Glomerular visceral epithelial cell (primary cell): ENCODE measurements at regions not wholly inside any gene's neighbourhood (a gene's known extent, or its start where the extent isn't known, plus 50 kb on each side); places are given as distances from the start of the nearest gene placed in this dataset.
"Not testable (repeated sequence)": the region's sequence is repeated elsewhere in the genome, so short reads cannot be mapped to it uniquely, and the experiment has no call there.

ENCODE experiments used
- DNase-seq: peaks from one replicate; pipeline ENCODE4 v3.0.0-alpha.2; 2016; ENCODE audit errors: extremely low spot score

GRCh38 chr10:31187607-31188210 is 131.3 kb upstream of the ZEB1 start:
- DNase-seq: no peak

DNA sequence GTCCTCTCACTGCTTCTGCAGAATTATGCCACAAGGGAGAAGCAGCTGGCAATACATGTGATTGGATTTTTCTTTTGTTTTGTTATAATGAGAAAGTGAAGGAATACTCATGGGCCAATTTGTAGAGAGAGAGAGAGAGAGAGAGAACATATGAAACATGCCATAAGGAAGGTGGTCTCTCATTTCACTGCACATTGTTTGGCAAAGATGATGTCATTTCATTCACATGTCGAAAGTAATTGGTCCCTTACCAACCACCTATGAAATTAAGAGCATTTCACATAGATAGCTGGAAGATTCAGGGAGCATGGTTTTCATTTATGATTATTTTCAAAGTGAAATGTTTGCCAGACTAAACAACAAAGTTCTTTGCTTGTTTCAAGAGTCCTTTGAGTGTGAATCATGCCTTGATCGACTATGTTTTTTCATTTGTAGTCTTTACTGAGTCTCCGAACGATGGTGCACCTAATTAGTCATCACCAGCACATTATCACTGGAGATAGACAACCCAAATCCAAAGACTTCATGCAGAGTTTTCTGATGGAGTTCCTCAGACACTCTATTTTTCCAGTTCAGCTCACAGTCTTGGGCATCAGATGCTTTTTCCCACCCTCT is 130.1 kb upstream of the ZEB1 start:
- DNase-seq: no peak

- DNase-seq: no peak
Observed at GRCh38 chr10:31190488-31190887, 128.5 kb upstream of the ZEB1 start.

GRCh38 chr10:31192475-31192874 is 126.5 kb upstream of the ZEB1 start:
- DNase-seq: no peak

GRCh38 chr10:31194986-31195385 is 124.0 kb upstream of the ZEB1 start:
- DNase-seq: no peak

DNA sequence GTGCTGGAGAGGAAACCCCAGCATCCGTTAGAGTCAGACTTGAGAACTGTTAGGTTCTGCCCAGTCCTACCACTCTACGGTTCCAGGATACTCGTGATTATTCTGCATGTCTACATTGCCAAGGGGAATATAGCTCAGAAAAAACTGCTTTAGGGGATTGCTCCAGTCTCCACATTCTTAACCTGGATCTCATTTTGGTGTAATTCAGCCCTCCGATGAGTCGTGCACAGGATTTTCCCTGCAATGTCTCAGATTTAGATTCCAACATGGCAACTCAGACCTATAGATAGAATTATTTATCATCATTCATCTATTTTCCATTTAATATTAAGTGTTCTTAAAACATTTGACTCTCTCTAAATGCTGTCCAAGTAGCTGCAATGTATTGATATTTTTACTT is 121.1 kb upstream of the ZEB1 start:
- no peak for DNase-seq

DNA sequence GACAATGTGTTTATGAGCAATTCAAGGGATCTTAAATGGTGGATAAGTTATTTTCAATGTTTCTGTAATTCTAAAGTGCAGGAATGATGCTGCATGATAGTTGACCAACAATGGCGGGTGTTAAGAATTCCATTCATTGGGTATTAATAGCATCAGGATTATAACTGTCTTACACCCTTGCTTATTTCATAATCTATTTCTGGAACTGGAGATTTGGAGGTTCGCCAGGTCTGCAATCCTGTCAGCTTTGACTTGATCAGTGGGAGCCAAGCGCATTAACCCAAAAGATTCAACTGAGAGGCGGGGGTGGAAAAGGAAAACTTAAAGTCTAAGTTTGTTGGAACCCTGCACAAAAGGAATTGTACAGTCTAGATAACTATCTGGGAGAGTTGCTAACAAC is 114.9 kb upstream of the ZEB1 start:
- DNase-seq: no peak

- no peak for DNase-seq
Observed at GRCh38 chr10:31207636-31208035, 111.4 kb upstream of the ZEB1 start.

DNA sequence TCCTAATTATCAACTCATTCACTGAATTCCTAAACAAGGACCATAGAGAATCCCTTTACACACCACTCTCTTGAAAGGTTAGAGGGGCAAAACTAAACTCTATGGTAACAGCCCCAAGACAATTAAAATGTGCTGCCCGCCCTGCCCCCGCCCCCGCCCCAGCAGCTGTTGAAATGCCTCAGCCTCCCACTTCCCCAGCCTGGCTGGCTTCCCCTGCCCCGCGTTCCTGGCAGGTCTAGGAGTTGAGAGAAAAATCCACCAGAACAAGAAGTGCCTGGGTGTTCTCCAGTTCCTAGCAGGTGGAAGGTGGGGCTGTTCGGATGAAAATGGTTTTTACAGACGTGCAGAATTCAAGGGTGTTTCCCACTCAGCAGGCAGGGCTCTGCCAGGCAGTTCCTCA is 109.5 kb upstream of the ZEB1 start:
- no peak for DNase-seq

- DNase-seq: no peak
Observed at GRCh38 chr10:31210190-31210589, 108.8 kb upstream of the ZEB1 start.

- no peak for DNase-seq
Observed at GRCh38 chr10:31213959-31214358, 105.1 kb upstream of the ZEB1 start.

DNA sequence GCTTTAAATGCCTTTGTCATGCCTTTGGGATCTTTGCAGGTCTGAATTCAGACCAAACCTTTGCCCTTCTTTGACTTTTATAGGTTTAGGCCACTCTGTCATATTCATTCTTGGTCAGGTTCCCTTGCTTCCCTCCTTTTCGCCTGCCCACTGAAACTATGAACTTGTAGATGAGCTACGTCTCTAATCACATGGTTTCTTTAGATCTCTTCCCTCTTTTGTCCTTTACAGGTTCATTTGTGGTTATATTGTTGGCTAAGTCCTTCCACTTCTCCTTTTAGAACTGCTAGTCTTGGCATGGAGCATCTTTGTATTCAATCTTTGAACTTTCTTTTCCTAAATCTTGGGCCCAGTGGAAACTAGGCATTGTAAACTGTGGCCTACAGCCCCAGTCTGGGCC is 104.0 kb upstream of the ZEB1 start:
- DNase-seq: no peak

- DNase-seq: no peak
Observed at GRCh38 chr10:31219306-31219705, 99.7 kb upstream of the ZEB1 start.

GRCh38 chr10:31228780-31229179 is 90.2 kb upstream of the ZEB1 start:
- not testable (repeated sequence) for DNase-seq

- no peak for DNase-seq
Observed at GRCh38 chr10:31239961-31240360, 79.1 kb upstream of the ZEB1 start.

DNA sequence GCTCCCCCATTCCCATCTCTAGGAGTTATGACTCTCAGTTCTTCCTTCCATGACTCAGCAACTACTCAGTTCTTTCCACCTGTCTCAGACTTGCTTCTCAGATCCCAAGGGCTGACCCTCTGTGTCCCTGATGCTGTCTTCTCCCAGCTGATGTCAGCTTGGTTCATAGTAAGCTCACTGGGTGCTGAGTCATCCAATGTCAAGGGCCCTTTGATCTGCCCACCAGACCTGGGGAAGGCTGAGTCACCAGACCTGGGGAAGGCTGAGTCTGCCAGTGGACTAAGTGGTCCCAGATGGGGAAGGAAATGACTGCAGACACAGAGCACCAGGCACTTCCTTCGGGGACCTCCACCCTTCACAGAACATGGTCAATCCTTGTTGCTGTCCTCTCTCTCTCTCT is 76.1 kb upstream of the ZEB1 start:
- peak; percentile 92 for DNase-seq

DNA sequence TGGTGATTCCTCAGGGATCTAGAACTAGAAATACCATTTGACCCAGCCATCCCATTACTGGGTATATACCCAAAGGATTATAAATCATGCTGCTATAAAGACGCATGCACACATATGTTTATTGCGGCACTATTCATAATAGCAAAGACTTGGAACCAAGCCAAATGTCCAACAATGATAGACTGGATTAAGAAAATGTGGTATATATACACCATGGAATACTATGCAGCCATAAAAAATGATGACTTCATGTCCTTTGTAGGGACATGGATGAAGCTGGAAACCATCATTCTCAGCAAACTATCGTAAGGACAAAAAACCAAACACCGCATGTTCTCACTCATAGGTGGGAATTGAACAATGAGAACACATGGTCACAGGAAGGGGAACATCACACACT is 67.9 kb upstream of the ZEB1 start:
- DNase-seq: not testable (repeated sequence)

DNA sequence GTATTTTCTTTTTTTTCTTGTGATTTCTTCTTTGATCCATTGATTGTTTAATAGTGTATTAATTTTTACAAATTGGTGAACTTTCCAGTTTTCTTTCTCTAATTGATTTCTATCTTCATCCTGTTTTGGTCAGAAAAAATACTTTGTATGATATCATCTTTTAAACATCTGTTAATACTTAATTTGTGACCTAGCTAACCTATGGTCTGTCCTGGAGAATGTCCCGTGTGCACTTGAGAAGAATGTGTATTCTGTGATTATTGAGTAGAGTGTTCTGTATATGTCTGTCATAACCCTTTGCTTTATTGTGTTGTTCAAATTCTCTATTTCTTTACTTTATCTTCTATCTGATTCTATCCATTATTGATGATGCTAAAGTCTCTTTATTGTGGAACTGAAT is 65.8 kb upstream of the ZEB1 start:
- peak; percentile 7 for DNase-seq

GRCh38 chr10:31261511-31262311 is 57.3 kb upstream of the ZEB1 start:
- DNase-seq: no peak

DNA sequence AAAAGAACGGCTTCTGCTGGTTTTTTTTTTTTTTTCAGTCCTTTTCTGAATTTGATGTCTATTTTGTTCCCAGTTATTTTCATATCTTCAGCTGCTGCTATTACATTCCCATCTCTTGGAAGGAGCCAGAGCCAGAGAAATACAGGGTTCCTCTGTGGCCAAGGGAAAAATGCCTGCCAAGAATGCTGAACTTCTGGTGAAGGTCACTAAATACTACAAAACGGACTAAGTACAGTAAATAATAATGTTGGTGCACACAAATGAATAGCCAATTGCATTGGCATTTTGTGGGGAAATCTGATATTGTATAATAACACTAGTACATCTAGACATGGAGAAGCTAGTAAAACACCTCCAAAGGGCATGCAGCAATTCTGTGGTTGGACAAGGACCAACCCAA is 56.3 kb upstream of the ZEB1 start:
- no peak for DNase-seq

DNA sequence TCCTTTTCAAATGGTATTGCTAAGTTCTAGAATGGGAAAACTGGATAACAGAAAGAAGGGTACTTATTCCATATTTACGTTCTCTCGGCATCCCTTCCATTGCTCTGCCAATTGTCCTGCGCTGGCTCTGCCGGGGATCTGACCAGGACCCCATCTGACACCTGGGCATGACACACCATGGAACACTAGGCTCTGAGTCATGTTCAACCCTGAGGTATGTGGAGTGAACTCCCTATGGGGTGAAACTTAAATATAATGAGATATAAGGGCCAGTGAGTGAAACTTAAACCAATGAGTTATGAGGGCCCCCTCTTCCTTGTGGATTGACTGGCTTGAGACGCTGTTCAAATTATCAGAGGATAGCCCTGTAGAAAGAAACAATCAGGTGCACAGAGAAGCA is 55.1 kb upstream of the ZEB1 start:
- peak; percentile 16 for DNase-seq

DNA sequence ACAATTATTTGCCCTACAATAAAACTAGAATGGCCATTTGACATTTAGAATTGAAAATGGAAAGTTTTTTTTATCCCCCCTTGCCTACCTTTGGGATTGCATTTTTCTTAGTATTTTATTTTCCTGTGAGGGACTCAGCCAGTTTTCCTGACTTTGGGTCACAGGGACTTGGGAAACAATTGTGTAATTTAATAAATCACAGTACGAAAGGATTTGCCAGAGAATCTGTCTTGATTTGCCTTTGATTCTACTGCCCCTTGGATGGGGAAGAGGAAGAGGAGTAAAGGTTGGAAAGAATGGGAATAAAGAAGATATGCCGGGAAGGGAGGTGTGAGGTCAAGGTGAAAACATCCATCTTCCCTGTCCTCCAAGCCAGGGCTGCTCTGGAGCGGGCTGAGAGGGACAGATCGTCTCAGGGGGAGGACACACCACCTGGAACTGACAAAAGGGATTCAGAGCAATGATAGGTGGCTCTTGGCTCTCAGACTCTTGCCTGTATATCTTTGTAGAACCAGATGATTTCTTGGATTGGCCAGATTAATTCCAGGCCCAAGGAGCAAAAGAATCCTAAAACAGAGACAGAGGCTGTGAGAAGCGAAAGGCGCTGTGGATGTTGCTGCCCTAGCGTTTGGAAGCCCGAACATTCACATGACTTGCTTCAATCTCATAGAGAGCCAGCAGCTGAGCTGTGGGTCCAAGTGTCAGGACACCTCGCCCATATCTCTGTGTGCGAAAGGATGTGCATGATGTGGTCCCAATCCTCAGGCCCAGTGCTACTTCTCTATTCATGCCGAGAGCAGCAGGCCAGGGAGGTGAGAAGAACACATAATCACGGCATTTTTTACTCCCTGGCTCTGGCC is 50.3 kb upstream of the ZEB1 start:
- no peak for DNase-seq
